ENCODE measurements at regions not wholly inside any gene's neighbourhood (a gene's known extent, or its start where the extent isn't known, plus 50 kb on each side); places are given as distances from the start of the nearest gene placed in this dataset.
A peak's percentile ranks its signal among the peaks of the same experiment; 100 is the strongest.

DNA sequence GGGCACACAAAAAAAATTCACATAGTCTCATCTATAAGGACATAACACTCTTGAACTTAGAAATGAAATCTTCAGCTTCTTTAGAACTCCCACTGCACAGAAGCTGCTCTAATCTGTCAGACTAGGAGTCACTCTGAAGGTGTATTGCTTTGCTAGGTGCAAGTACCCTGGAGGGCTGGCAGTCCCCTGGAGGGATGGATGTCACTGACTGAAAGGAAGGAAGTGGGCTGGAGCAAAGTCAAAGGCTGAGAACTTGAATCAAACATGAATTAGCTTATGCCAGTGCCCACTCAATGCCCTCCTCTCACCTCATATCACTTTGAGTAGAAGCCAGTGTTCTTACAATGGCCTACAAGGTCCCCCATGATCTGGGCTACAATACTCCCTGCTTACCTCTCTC is 140.3 kb upstream of the ANKRD1 start:
- Histone ChIP-seq H3K4me3 (no peak overlapping the region), H3K27ac (peak overlapping the region; percentile 37), H3K27me3 (no peaks in the 10 kb centered on the region), H3K9me3 (no peaks in the 10 kb centered on the region), H3K4me1 (peaks cover 4% of the 10 kb centered on the region), H3K36me3 (no peaks in the 10 kb centered on the region)
- DNase-seq (no peak), ATAC-seq (no peak)
- TF ChIP-seq, protein P1, sequence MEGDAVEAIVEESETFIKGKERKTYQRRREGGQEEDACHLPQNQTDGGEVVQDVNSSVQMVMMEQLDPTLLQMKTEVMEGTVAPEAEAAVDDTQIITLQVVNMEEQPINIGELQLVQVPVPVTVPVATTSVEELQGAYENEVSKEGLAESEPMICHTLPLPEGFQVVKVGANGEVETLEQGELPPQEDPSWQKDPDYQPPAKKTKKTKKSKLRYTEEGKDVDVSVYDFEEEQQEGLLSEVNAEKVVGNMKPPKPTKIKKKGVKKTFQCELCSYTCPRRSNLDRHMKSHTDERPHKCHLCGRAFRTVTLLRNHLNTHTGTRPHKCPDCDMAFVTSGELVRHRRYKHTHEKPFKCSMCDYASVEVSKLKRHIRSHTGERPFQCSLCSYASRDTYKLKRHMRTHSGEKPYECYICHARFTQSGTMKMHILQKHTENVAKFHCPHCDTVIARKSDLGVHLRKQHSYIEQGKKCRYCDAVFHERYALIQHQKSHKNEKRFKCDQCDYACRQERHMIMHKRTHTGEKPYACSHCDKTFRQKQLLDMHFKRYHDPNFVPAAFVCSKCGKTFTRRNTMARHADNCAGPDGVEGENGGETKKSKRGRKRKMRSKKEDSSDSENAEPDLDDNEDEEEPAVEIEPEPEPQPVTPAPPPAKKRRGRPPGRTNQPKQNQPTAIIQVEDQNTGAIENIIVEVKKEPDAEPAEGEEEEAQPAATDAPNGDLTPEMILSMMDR (IDR thresholded peaks at IDR 0.05) = no peak
- intact Hi-C loops (cut with DNase I) = no loop called here

DNA sequence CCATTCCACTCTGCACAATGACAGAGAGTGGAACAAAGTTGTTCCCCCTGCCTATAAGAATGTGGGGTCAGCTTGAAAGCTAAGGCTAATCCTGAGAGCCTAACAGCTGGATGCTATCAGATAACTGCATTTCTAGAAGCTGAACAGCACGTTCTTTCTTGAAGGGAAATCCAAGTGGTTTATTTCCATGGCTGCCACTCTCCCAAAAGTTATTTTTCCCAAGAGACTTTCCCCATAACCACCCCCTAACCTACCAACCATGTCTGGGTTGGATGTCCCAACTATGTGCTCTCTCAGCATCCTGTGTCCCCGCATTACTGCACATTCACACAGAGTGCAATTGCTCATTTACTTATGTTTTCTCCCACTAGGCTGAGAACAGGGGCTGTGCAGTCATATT is 140.7 kb upstream of the ANKRD1 start:
- Histone ChIP-seq H3K27ac (peak overlapping the region; percentile 37), H3K9me3 (no peaks in the 10 kb centered on the region), H3K27me3 (no peaks in the 10 kb centered on the region), H3K4me1 (peaks cover 4% of the 10 kb centered on the region), H3K36me3 (no peaks in the 10 kb centered on the region), H3K4me3 (no peak overlapping the region)
- DNase-seq (no peak), ATAC-seq (peak; percentile 67)
- TF ChIP-seq, protein P1 (IDR thresholded peaks at IDR 0.05) = no peak
- intact Hi-C loops (cut with DNase I) = no loop called here

DNA sequence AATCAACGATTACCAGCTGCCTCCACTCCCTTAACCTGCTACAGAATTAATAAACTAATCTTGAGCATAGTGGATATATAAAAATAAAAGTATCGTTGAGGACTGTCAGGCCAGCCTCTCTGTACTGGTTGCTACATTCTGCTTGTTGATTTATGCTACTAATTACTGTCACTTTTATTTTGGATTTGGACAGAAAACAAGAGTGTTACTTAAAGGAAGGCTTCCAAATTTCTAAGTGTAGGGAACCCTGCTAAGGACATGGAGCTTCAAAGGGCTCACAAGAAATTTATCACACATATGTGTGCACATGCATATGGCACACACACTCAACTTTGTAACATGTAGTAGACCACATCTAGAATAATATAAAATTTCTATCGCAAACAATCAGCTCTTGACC is 141.2 kb upstream of the ANKRD1 start:
- no peak overlapping the region for H3K4me3 ChIP-seq
- intact Hi-C loops (cut with DNase I) = no loop called here
- DNase-seq (no peak), ATAC-seq (no peak)
- H3K4me1 ChIP-seq = peaks cover 4% of the 10 kb centered on the region
- peak overlapping the region; percentile 14 for H3K27ac ChIP-seq
- no peaks in the 10 kb centered on the region for H3K36me3 ChIP-seq
- H3K27me3 ChIP-seq = no peaks in the 10 kb centered on the region
- H3K9me3 ChIP-seq = no peaks in the 10 kb centered on the region
- TF ChIP-seq, protein P1 (IDR thresholded peaks at IDR 0.05) = no peak

DNA sequence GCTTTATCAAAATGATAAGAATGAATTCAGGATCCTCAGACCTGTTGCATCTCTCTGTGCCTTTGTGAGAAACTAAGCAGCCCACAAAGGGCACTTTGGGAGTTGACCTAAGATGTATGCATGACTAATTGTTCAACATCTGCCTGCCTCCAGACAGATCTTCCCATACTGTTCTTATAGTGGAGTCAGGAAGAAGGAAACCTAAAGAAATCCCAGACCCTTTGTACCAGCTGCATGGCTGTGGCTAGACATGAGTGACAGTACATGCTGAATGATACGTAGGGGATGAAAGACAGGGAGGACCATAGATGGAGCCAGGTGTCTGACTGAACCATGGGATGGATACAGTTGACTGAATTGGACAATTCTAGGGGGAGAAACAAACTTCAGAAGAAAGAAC is 148.7 kb upstream of the PCGF5 start:
- Histone ChIP-seq H3K36me3 (no peaks in the 10 kb centered on the region), H3K27me3 (no peaks in the 10 kb centered on the region), H3K27ac (no peak overlapping the region), H3K4me1 (peaks cover 3% of the 10 kb centered on the region), H3K4me3 (no peak overlapping the region), H3K9me3 (no peaks in the 10 kb centered on the region)
- ATAC-seq (no peak), DNase-seq (no peak)
- intact Hi-C loops (cut with DNase I) = no loop called here
- TF ChIP-seq, protein P1 (IDR thresholded peaks at IDR 0.05) = no peak

DNA sequence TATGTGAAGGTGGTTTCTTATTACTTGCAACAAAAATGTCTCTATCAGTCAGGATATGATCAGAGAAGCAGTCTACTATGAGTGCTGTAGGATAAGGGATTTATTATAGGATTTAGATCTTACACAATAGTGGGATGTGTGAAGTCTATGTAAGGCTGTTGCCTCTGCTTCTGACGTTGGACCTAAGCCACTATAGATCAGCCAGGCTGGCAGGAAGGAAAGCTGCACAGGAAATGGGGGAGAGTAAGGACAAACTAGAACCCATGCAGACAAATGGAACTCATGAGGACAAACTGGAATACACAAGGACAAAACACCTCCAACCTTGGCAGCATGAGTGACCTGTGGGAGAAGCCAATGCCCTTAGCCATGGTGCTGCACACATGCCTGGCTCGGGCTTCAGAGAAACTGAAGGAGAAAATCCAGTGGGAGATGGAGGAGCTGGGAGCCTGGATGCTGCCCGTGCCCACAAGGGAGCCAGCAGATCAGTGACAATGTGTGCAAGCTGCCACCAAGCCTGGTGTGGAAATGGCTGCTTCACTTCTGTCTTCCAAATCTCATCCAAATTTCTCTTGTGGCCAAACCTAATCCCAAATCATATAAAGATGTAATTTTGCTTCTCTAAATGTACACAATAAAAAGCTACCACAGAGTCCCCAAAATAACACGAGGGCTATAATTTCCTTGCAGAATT is 147.0 kb upstream of the PCGF5 start:
- DNase-seq = no peak
- ATAC-seq = no peak
- Histone ChIP-seq H3K4me1 (peaks cover 15% of the 10 kb centered on the region), H3K27me3 (no peaks in the 10 kb centered on the region), H3K9me3 (no peaks in the 10 kb centered on the region), H3K4me3 (no peak overlapping the region), H3K27ac (no peak overlapping the region), H3K36me3 (no peaks in the 10 kb centered on the region)
- TF ChIP-seq, protein P1 (IDR thresholded peaks at IDR 0.05) = no peak
- intact Hi-C loops (cut with DNase I) = no loop called here
